GM19328 (cell line): ENCODE measurements at regions not wholly inside any gene's neighbourhood (a gene's known extent, or its start where the extent isn't known, plus 50 kb on each side); places are given as distances from the start of the nearest gene placed in this dataset.
"Not testable (repeated sequence)": the region's sequence is repeated elsewhere in the genome, so short reads cannot be mapped to it uniquely, and the experiment has no call there.

Source experiments
- ATAC-seq: cut with Tn5 transposase; IDR thresholded peaks from one replicate; pipeline ENCODE4 v1.9.1; 2021; ENCODE audit warnings: mild to moderate bottlenecking, moderate library complexity; ENCODE audit not compliant: unreplicated experiment

DNA sequence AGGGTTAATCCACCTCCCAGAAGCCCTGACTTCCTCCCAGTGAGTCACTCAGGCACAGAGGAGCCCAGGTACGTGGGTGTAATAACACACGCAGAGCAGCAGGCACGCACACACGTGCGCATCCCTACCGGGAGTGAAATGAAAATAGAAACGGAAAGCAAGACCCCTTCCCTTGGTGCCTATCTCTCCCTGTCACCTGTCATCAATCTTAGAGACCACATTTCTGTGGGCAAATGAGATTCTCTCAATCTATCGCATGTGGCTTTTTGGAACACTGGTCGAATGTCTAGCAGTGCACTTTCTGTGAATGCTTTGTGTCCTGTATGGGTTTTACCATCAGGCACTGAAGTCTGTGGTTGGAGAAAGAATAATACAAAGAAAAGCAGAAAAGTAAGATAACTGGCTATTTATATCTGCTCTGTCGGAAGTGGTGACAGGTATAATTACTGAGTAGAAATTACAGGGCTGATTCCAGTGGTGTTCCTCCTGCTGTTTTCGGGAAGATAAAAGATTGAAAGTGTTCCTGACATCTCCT is 137.7 kb upstream of the GRIA1 start:
- ATAC-seq = no peak

DNA sequence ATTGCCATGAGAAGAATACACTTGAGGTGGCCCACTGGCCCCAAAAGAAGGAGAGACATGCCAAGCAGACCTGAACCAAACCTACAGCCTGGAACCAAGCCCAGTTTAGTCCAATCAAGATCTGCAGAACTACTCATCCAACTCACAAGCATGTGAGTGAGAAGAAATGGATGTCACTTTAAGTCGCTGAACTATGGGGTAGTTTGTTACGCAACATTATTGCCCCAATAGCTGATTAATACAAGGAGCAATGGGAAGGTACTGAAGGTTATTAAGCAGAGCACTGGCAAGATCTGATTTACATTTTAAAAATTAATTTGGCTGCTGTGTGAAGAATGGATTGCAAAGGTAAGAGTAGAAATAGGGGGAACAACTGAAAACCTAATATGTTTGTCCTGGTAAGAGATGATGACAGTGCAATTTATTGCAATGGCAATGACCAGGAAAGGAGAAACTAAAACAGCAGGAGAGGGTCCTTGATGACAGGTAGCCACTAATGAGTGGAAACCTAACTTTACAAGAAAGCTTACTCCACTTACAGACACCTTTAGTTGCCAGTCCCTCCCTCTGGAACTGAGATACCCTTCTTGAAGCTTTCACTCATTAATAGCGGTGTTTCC is 132.9 kb upstream of the GRIA1 start:
- ATAC-seq = no peak

DNA sequence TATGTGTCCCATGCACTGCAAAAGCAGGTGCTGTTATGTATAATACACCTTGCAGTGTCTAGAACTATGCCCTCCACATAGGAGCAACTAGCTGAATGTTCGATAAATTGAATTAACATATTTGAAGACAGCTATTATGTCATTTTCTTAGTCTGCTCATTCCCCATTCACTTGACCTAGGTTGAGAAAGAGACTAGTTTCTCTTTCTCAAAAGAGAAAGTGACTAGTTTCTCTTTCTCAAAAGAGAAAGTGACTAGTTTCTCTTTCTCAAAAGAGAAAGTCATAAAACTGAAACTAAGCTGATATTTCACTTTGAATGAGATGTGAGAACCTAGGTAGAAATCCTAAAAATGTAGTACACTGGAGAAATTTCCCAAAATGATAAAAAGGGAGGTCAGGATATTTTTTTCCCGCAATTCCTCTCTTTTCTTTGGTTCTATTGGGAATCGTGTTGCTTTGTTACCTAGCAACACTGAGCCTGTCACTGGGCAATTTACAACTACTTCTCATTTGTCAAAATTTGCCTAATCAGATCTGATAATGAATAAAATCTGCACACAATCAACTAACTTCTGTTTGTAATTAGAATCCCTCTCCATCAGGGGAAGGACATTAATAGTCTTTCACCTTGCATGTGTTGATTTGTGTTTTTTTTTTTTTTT is 132.0 kb upstream of the GRIA1 start:
- ATAC-seq = peak; percentile 88

DNA sequence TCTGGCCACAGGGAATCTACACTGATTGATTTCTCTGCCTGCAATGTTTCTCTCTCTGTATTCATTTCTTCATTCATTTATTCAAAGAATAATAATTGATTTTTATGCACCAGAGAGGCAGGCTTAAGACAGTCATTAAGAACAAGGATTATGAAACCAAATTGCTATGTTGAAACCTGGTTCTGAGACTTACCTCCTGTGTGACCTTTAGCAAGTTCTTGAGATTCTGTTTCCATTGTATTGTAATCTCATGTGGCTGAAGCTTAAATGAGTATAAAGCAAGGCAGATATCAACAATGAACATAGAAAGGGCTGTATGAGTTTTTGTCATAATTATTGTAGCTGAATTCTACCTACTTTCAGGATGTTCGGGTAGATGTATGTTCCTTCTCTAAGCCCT is 129.6 kb upstream of the GRIA1 start:
- ATAC-seq = no peak

DNA sequence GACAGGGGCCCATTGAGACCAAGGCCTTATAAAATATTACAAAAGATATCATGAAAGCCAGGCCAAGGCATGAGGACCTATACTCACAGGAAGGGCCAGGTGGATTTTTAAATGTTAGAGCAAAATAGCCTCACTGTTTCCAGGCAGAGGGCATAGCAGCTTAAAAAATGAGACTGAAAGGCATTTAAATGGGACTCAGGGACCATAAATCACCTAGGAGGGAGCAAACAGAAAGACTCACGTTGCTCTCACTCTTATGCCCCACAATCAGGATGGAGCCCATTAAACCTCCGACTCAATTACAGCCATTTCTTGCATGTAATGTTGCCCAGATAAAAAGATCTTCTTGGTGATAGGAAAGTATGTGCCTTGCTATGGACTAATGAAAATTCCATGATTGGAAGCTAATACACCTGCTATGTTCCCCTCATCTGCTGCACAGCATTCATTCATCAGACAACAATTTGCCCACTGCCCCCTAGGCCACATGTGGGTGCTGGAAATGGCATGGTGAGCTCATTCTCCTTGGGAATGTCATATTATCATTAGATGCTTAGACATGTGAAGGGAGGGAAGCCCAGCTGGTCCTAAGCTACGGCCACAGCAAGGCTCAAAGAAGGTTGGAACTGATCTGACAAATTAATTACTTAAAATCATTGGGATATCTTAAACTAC is 128.6 kb upstream of the GRIA1 start:
- no peak for ATAC-seq

DNA sequence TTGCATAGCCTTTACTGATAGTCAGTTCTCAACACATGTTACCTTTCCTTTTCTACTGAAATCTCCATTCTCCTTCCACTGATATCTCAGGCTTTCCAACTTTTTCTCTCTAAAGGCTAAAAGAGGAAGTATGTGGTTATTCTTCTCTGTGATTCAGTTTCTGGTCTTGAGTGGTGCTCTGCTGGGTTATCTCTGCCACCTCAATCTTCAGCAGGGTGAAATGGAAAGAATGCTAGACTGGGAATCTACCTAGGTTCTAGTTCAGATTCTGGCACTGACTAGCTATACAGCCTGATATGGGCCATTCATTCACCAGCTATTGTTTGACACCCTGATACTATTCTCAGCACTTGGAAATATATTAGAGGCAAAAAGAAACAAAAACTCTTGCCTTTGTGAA is 124.9 kb upstream of the GRIA1 start:
- no peak for ATAC-seq

DNA sequence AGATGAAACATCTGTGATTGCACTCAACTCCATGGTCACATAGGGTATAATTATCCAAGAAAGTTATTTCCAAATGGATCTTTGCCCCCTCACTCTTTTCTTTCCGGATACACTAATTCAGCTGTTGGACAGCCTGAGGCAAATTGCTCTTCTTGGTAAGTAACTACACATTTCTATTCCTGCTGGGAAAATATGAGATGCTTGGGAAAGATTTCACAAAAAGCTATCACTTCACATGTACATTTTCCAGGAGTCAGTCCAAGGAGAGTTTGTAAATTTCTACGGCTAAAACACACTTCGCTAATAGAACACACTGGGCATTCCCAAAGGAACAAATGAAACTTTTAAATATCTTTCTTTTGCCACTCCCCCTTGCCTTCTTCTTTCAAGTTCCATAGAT is 123.0 kb upstream of the GRIA1 start:
- no peak for ATAC-seq

DNA sequence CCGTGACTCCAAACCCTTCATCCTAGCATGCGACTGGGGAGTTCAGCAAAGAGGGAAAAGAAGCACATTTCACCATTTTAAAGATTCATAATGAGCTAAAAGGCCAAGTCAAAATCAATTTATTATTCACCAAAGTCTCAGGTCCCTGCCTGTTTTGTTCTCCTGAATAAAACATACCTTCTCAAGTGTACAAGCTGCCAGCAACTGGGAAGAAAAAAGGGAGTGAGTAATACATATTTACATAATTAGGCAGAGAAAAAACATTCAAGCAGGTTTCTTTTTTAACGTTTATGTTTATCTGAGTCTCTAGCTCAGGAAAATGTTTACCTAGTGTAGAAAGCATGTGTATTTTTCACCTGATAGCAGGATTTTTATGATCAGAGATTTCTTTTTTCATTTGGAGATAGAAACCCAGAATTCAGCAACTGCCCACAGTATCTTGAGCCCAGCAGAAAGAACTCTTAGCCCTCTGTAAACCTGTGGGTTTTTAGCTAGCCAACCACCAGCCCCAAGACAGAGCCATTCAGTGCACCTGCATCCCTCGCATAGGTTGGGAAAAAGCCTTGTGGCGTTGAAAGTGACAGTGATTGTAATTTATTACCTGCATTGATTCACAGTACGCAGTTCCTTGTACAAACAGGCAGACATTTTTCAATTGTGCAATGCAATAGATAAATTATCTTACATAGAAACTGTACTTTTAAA is 117.9 kb upstream of the GRIA1 start:
- ATAC-seq = no peak

DNA sequence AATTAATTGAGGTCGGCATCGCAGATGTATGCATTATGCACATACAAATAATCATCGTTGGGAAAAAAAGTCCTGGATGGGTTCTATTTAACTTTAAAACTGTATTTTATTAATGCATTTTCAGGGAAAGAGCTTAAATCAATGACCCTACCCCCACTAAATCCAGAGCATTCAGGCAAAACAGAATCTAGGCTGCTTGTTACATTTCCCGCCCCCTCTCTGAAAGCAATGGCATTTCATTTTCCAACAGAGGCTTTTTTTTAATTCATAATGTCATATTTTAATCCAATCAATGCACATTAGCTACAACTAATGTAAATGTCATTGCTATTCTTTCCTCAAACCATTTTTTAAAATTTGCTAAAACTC is 117.4 kb upstream of the GRIA1 start:
- ATAC-seq = no peak

DNA sequence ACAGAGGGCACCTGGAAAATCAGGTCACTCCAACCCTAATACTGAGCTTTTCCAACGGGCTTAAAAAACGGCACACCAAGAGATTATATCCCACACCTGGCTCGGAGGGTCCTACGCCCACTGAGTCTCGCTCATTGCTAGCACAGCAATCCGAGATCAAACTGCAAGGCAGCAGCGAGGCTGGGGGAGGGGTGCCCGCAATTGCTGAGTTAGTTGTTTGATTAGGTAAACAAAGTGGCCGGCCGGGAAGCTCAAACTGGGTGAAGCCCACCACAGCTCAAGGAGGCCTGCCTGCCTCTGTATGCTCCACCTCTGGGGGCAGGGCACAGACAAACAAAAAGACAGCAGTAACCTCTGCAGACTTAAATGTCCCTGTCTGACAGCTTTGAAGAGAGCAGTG is 108.8 kb upstream of the GRIA1 start:
- ATAC-seq = not testable (repeated sequence)

DNA sequence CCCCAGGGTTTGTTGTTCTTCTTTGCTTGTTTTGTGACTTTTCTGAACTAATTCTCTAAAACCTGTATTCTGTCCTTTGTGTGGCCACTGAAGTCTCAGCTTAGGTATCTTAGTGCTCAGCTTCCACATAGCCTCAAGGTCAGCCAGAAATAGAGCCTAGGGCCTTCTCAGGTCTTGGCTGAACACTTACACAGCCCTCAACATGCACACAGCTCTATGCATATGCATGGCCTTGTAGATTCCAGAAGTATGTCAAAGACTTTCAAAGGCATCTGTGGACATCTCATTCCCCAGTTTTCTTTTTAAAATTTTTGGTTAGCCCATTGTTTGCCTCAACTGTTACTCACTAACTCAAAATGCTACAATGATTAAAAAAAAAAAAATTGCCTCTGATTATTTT is 99.9 kb upstream of the GRIA1 start:
- no peak for ATAC-seq

DNA sequence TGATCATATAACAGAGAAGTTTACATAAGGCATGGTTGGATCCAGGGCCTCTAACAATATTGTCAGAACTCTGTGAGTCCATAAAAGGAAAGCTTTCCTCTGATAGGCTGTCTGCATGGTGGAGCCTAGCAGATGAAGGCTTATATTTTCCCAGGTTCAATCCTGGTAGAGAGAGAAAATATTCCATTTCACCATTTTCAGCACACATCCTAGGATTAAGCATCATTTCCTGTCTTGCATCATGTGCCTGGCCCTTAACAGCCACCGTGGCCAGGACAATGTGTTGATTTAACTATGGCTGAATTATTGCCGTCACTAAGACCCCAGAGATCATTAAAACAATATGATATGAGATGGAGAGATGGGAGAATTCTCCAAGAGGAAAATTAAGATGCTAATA is 90.9 kb upstream of the GRIA1 start:
- no peak for ATAC-seq

DNA sequence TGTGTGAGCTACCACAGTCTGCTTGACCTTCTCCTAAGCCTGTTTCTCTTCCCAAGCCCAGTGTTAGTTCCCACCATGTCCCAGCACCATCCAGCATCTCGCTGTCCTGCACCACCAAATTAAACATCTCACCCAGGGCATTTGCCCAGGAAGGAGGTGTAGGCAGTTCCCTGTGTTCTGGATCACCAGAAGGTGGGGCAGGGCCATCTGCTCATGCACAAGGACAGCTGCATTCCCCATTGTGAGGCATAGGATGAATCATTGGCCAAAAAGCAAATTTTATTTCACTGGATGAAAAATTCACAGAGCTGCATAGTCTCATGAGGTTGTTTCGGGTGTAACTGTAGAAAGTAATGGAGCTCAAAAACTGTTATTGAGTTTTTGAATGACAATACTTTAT is 89.5 kb upstream of the GRIA1 start:
- no peak for ATAC-seq

DNA sequence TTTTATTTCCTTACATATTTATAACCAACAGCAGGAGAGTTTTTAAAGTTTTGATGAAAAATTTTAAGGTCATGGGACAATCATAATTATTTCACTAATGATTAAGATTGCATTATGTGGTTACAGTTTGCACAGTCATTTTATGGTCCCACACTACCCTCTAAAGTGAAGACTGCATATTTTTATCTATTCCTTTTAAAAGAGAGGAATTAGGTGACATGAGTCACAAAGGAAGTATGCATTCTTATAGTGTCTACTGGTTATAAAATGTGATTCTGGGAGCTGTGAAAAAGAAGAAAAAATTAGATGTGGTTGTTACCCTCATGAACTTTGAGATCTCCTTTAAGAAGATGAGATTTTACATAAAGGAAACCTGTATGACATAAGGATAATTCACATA is 87.9 kb upstream of the GRIA1 start:
- no peak for ATAC-seq

DNA sequence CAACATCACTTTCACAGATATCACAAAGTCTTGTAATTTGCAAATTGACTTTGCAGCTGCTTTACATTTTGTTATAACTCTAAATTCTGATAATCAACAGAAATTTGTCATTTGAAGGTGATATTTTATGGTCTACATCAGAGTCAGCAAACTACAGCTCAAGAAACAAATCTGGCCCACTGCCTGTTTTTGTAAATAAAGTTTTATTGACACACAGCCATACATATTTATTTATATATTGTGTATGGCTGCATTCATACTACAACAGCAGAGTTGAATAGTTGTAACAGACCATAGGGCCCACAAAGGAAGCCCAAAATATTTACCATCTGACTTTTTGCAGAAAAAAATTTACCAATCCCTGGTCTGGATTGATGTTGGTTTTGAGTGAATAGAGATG is 87.0 kb upstream of the GRIA1 start:
- no peak for ATAC-seq

DNA sequence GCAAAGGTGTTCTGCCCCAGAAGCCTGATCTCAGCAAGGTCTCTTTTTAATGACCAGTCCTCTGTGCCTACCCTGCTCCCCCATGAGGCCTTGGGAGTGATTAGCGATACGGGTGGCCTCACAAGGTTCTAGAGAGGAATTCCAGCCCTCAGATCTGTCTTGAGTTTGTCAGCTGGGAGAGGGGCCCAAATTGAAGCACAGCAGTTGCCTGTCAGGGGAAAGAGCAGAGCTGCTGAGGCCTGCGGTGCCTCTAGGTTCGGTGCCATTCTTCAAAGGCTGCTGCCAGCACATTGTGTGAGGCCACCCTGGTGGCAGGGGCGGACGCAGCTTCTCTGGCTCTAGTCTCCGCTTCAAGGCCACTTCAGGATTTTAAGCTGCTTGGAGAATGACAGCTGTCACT is 85.7 kb upstream of the GRIA1 start:
- ATAC-seq = no peak

DNA sequence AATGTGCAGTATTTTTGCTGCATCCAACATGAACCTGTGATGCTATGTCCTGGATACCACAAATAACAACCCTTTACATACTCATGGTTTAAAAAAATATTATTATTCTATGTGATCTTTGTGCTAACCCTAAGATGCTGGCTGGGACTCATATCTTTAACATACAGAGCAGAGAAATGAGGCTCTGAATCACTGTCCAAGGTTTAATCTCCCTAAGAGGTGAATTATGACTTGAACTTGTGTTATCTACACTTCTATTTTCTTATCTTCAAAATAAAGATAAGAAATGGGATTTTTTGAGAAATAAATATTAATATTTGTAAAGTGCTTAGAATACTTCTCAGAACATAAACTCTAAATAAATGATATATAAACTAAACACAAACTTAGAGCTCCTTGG is 68.8 kb upstream of the GRIA1 start:
- ATAC-seq = no peak

DNA sequence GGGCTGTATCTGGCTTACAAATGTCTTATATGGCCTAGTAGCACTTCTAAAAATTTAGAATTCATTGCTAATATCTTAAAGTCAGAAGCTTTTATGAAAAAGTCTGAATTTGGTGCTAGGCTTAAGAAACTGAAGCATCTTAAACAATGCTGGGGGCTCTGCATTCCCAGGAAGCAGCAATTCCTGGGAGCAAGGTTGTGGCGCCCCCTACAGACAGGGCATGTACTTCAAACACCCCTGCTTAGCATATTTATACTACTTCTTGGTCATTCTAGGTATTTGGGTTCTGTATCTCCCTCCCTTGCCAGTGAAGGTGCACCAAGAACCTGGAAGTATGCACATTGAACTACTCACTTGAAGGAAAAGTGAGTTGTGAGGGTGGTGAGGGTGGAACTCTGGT is 64.6 kb upstream of the GRIA1 start:
- ATAC-seq = no peak

DNA sequence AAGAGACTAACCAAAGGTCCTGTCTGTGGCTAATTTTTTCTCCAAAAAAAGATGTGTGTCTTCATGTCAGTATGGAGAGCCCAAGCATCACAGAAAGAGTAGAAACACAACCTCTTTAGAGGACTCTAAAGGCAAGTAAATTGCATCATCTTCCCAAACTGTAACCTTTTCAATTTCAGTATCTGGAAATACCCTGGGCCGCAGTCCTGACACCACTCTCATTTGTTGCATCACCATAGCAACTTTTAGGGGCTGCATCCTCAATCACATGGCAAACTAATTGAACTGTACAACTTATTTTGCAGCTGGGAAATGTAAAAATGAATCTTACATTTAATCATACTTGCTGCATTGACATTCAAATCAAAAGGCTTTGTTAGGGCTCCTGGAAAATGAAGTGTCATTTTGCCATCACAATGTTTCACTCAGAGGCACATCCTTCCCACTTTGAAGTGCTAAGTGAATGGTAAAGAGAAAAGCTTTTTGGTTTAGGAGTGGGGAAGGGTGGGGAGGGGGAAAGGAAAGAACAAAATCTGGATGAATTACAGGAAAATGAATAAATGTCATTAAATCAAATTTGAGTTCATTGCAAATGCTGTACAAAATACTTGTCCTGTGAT is 60.6 kb upstream of the GRIA1 start:
- no peak for ATAC-seq

DNA sequence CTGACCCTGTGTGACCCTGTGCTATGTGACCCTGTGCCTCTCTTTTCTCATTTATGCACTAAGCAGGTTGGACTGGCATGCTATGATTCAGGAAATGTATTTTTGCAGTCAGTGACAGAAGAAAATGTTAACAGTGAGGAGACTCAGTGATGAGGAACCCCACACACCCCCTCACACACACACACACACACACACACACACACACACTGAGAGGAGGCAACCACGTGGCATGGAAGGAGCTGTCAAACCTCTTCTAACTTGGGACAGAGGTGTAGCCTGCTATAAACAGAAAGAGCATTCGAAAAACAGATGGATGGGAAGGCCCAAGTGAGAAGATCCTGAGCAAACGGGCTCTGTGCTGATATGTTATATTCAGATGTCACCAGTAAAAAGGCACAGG is 57.9 kb upstream of the GRIA1 start:
- no peak for ATAC-seq

DNA sequence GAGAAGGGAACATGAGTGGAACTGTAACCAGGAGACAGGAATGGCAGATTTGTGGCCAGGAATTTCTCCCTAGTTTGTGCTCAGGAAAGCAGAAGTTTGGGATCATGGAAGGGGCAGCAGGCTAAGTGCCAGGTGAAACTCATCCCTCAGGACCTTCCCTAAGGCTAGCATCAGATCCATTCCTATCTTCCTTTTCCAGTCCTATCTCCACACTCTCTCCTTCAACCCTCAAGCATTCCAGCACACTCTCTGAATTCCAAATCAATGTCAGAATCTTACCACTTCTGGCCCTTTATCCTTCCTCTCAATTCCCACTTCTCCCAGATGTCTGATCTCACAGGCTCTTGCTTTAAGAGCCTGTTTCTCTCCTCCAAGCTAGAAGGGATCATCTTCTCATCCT is 53.2 kb upstream of the GRIA1 start:
- no peak for ATAC-seq
